MM.1S (cell line): ENCODE measurements at regions not wholly inside any gene's neighbourhood (a gene's known extent, or its start where the extent isn't known, plus 50 kb on each side); places are given as distances from the start of the nearest gene placed in this dataset.

ENCODE experiments used
- DNase-seq: peaks from one replicate; pipeline ENCODE4 v3.0.0-alpha.2; 2015
- H2AFZ ChIP-seq: fragments of 300-600 bp; sonication (generic); 2 replicates; pipeline ENCODE4 v1.6.0; 2016; ENCODE audit warnings: antibody characterized with exemption, low read length
- H3F3A ChIP-seq: fragments of 300-600 bp; sonication (generic); 2 replicates; pipeline ENCODE4 v1.6.1; 2016; ENCODE audit warnings: mild to moderate bottlenecking, antibody characterized with exemption, low read length, moderate library complexity, mixed read lengths; ENCODE audit not compliant: insufficient read depth
- H3K27ac ChIP-seq: fragments of 300-600 bp; sonication (generic); 2 replicates; pipeline ENCODE4 v1.5.1; 2016; ENCODE audit warnings: mild to moderate bottlenecking, low read length
- H3K27me3 ChIP-seq: fragments of 300-600 bp; sonication (generic); replicated peaks from 2 replicates; pipeline ENCODE4 v1.6.0; 2016; ENCODE audit warnings: low read length; ENCODE audit not compliant: insufficient read depth
- H3K36me3 ChIP-seq: fragments of 300-600 bp; sonication (generic); replicated peaks from 2 replicates; pipeline ENCODE4 v1.6.1; 2016; ENCODE audit warnings: mild to moderate bottlenecking, low read length, mixed read lengths; ENCODE audit not compliant: insufficient read depth
- H3K4me1 ChIP-seq: fragments of 300-600 bp; sonication (generic); 2 replicates; pipeline ENCODE4 v1.6.1; 2016; ENCODE audit warnings: low read length, mixed read lengths
- H3K4me2 ChIP-seq: fragments of 300-600 bp; sonication (generic); 2 replicates; pipeline ENCODE4 v1.6.0; 2016; ENCODE audit warnings: low read depth, low read length
- H3K4me3 ChIP-seq: fragments of 300-600 bp; sonication (generic); 2 replicates; pipeline ENCODE4 v1.5.1; 2016; ENCODE audit warnings: low read length, mixed read lengths
- H3K79me2 ChIP-seq: fragments of 300-600 bp; sonication (generic); 2 replicates; pipeline ENCODE4 v1.6.1; 2016; ENCODE audit warnings: mixed run types, low read length, mixed read lengths
- H3K9ac ChIP-seq: fragments of 300-600 bp; sonication (generic); 2 replicates; pipeline ENCODE4 v1.6.1; 2016; ENCODE audit warnings: low read length, mixed read lengths
- H3K9me2 ChIP-seq: fragments of 300-600 bp; sonication (generic); replicated peaks from 2 replicates; pipeline ENCODE4 v1.6.1; 2016; ENCODE audit warnings: mild to moderate bottlenecking, low read length, mixed read lengths; ENCODE audit not compliant: insufficient read depth
- H3K9me3 ChIP-seq: fragments of 300-600 bp; sonication (generic); replicated peaks from 2 replicates; pipeline ENCODE4 v1.6.1; 2016; ENCODE audit warnings: mild to moderate bottlenecking, low read length, mixed read lengths; ENCODE audit not compliant: insufficient read depth
- H4K20me1 ChIP-seq: fragments of 300-600 bp; sonication (generic); 2 replicates; pipeline ENCODE4 v1.6.1; 2016; ENCODE audit warnings: mild to moderate bottlenecking, low read length, moderate library complexity, mixed read lengths; ENCODE audit not compliant: insufficient read depth
- EZH2 ChIP-seq: fragments of 300-600 bp; sonication (generic); optimal IDR thresholded peaks from 2 replicates; pipeline ENCODE3; 2017; ENCODE audit warnings: low read depth, mild to moderate bottlenecking, antibody characterized with exemption, low read length, mixed read lengths
- EZH2phosphoT487 ChIP-seq: fragments of 300-600 bp; sonication (generic); IDR thresholded peaks from 2 replicates; pipeline ENCODE4 v1.6.1; 2018; ENCODE audit warnings: antibody characterized with exemption, low read length
- TF ChIP-seq, protein P1 (sequence below): fragments of 300-600 bp; sonication (generic); IDR thresholded peaks from 2 replicates; pipeline ENCODE4 v1.5.1; 2016; ENCODE audit warnings: antibody characterized with exemption, low read length, mixed read lengths

DNA sequence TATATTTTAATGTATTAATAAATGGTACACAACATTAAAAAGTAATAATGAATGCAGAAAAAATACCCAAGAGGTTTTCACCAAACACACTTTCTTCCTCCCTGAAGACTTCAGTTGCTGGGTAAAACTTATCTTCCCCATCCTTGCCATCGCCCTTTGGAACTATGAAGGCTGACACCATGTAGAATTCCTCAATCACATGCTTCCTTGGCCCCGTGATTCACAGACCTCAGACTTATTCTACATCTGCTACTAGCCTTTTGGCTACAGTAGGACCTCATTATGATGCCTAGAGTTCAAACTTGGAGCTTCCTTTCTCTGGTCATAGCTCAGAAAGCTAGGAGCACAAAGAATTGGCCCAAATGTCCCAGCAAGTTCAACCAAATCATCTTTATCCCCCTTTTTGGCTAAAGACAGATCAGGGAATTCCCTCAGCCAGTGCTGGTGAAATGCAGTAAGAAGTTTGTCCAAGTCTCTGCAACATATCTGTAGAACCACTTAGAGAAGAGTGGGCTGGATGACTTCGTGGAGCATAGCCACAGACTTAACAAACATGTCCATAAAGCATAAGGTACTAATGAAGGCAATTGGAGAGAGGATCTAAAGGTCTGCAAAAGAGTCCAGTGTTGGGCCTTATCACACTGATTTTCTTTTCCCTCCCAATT is 253.5 kb downstream of the SEC61B start:
- Histone ChIP-seq H3K4me2 (no peak overlapping the region), H3K27ac (no peak overlapping the region), H3F3A (no peaks in the 10 kb centered on the region), H3K9me2 (no peaks in the 10 kb centered on the region), H2AFZ (no peak overlapping the region), H3K4me1 (no peaks in the 10 kb centered on the region), H3K27me3 (no peaks in the 10 kb centered on the region), H3K4me3 (no peak overlapping the region), H4K20me1 (no peaks in the 10 kb centered on the region), H3K79me2 (no peaks in the 10 kb centered on the region), H3K36me3 (no peaks in the 10 kb centered on the region), H3K9ac (no peak overlapping the region), H3K9me3 (no peaks in the 10 kb centered on the region)
- TF ChIP-seq EZH2phosphoT487, result no peak
- TF ChIP-seq, protein P1, sequence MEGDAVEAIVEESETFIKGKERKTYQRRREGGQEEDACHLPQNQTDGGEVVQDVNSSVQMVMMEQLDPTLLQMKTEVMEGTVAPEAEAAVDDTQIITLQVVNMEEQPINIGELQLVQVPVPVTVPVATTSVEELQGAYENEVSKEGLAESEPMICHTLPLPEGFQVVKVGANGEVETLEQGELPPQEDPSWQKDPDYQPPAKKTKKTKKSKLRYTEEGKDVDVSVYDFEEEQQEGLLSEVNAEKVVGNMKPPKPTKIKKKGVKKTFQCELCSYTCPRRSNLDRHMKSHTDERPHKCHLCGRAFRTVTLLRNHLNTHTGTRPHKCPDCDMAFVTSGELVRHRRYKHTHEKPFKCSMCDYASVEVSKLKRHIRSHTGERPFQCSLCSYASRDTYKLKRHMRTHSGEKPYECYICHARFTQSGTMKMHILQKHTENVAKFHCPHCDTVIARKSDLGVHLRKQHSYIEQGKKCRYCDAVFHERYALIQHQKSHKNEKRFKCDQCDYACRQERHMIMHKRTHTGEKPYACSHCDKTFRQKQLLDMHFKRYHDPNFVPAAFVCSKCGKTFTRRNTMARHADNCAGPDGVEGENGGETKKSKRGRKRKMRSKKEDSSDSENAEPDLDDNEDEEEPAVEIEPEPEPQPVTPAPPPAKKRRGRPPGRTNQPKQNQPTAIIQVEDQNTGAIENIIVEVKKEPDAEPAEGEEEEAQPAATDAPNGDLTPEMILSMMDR, result no peak
- TF ChIP-seq EZH2, result no peak
- DNase-seq, result no peak

DNA sequence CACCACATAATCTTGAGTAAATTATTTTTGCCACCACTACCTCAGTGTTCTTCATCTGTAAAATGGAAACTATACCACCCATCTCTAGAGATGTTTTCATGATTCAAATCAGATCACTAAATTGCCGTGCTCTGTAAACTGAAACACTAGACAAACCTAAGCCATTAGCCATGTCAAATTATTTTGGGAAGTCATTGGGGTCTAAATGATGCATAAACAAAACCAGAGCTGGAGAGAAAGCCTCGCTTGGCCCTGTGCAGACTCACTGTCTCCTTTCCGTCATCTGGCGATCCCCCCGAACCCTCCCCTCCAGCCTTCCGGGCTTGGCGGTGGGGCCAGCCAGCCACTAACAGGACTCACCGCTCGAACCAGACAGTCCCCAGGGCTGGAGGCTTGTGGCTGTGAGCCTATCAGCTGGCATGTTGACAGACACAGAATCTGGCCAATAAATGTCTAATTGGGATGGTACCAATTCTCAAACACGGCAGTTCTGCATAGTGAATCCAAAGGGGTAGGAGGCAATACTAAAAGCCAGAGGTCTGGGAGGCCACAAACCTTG is 256.5 kb downstream of the SEC61B start:
- Histone ChIP-seq H4K20me1 (no peaks in the 10 kb centered on the region), H2AFZ (no peak overlapping the region), H3K4me2 (no peak overlapping the region), H3K4me1 (no peaks in the 10 kb centered on the region), H3K4me3 (no peak overlapping the region), H3K27me3 (no peaks in the 10 kb centered on the region), H3K9ac (no peak overlapping the region), H3K79me2 (no peaks in the 10 kb centered on the region), H3K27ac (no peak overlapping the region), H3K9me2 (no peaks in the 10 kb centered on the region), H3F3A (no peaks in the 10 kb centered on the region), H3K36me3 (no peaks in the 10 kb centered on the region), H3K9me3 (no peaks in the 10 kb centered on the region)
- TF ChIP-seq, protein P1, result no peak
- TF ChIP-seq EZH2phosphoT487 (no peak), EZH2 (no peak)
- no peak for DNase-seq

DNA sequence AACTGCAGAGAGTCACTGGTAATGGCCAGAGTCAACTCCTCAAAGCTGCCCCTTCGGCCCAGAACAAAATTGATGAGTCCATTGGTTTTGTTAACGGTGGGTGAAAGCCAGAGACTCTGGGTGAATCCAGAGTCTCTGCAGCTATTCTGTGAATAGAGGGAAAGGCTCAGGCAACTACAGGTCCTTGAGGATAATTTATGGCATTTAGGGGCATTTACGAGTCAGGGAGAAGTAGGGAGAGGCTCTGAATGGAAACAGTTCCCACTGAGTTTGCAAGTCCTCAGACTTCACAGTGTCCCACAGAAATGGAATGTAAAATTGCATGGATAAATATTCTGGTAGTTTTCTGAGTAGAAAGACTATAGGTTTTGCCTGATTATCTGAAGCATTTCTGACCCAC is 257.8 kb downstream of the SEC61B start:
- Histone ChIP-seq H3K4me1 (no peaks in the 10 kb centered on the region), H3K79me2 (no peaks in the 10 kb centered on the region), H3F3A (no peaks in the 10 kb centered on the region), H4K20me1 (no peaks in the 10 kb centered on the region), H2AFZ (no peak overlapping the region), H3K4me3 (no peak overlapping the region), H3K9me3 (no peaks in the 10 kb centered on the region), H3K36me3 (no peaks in the 10 kb centered on the region), H3K27ac (no peak overlapping the region), H3K4me2 (no peak overlapping the region), H3K27me3 (no peaks in the 10 kb centered on the region), H3K9me2 (no peaks in the 10 kb centered on the region), H3K9ac (no peak overlapping the region)
- TF ChIP-seq, protein P1, result no peak
- TF ChIP-seq EZH2phosphoT487 (no peak), EZH2 (no peak)
- no peak for DNase-seq
